C4-2B (cell line): ENCODE measurements at regions not wholly inside any gene's neighbourhood (a gene's known extent, or its start where the extent isn't known, plus 50 kb on each side); places are given as distances from the start of the nearest gene placed in this dataset.

Source experiments
- CTCF ChIP-seq: fragments of 450-650 bp; conservative IDR thresholded peaks from 2 replicates; pipeline ENCODE4 v1.5.1; 2017; ENCODE audit warnings: mild to moderate bottlenecking
- ZFX ChIP-seq: fragments of 450-650 bp; IDR thresholded peaks from 2 replicates; pipeline ENCODE4 v1.6.1; 2017

GRCh38 chr2:225184948-225185347, 142.7 kb upstream of the DOCK10 start:
- no peak for TF ChIP-seq CTCF
- TF ChIP-seq ZFX: no peak
